GM12874 (cell line): ENCODE measurements at regions not wholly inside any gene's neighbourhood (a gene's known extent, or its start where the extent isn't known, plus 50 kb on each side); places are given as distances from the start of the nearest gene placed in this dataset.

ENCODE experiments used
- CTCF ChIP-seq: IDR thresholded peaks from 2 replicates; pipeline ENCODE4 v1.5.1; 2011; ENCODE audit warnings: low read depth, mild to moderate bottlenecking, control low read depth, low read length, moderate library complexity; ENCODE audit not compliant: insufficient read depth

DNA sequence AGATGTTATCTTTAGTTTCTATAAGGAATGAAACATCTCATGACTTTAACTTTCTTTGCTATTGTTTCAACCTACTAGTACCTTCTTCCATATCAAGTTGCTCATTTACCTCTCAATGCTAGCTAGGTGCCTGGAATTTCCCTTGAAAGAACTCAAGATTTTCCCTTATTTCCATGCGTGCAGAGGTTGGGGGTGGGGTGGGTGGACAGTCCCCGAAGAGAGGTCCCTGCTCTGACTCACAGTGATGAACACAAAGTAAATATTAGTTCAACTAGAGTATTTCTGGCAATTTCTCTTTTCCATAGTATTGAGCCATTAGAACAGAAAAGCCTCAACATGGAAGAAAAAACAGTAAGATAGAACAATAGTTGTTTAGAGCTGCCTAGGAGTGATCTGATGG is 239.0 kb upstream of the ZP4 start:
- TF ChIP-seq CTCF: no peak

DNA sequence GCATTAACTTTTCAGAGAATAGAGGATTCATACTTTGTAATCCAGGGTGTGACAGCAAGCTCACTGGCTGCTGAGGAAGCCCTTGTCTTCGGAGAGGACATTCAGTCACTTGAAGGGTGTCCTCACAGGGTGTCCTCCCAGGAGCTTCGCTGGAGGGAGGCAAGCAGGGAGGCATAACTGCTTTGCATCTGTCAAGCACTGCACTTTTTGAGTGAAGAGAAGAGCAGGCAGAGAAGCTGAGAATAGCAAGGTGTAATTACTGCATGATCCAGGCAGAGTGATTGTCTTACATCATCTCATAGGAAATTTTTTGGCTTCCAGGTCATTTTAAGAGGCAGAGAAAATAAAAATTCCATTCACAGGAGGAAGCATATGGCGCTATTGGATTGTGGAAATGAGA is 232.5 kb upstream of the ZP4 start:
- no peak for TF ChIP-seq CTCF

DNA sequence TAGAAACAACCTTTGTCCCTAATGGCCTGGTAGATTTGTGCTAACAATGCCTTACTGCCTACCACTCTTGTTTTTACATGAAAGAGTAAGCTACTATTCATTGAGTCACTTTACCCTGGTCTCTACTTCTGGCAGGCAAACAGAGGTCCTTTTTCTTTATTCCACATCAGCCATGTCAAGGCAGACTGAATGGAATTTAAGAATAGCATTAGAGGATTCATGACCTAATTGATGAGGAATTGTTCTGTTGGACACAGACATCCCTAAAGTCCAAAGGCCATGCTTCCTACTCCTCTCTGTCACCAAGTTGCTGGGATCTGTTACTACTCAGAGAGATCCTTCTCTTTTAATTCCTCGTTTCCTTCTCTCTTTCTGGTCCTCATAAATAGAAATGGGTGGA is 229.1 kb upstream of the ZP4 start:
- no peak for TF ChIP-seq CTCF

DNA sequence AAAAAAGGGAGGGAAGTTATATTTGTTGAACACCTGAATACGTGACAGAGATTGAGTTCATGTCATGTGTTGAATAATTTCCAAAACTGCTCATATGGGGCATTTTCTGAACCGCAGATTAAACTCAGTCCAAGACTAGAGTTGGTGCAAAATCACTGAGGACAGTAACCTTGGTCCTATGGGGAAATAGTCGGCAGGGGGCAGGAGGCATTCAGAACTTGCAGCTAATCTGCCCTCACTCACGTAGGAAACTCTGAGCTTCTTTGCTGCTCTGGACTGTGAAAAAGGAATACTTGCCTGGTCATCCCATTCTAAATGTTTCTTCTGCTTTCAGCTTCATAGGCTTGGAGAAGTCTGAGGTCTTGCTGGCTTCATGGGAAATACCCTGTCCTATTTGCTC is 228.3 kb upstream of the ZP4 start:
- no peak for TF ChIP-seq CTCF

DNA sequence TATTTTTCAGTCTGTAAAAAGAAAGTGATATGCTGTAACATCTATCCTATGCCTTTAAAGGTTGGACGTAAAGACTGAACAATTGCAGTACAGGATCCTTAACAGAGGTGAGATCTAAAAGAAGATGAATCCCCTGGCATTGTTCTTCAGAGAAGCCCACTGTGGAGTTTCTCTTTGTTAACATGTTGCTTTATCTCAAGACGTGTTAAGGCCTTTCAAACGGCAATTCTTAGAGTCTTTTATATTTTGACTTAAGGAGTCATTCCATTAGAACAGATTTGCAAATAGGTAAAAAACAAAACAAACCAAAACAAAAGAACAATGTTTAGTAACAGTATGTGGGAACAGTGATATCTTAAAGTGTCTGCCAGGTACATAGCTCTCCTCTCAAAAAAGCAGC is 225.1 kb upstream of the ZP4 start:
- no peak for TF ChIP-seq CTCF

- TF ChIP-seq CTCF: no peak
These were observed 222.4 kb upstream of the ZP4 start for GRCh38 chr1:238112952-238113621.

- TF ChIP-seq CTCF: no peak
These were observed 220.8 kb upstream of the ZP4 start for GRCh38 chr1:238111516-238111915.
